ENCODE measurements at regions not wholly inside any gene's neighbourhood (a gene's known extent, or its start where the extent isn't known, plus 50 kb on each side); places are given as distances from the start of the nearest gene placed in this dataset.

DNA sequence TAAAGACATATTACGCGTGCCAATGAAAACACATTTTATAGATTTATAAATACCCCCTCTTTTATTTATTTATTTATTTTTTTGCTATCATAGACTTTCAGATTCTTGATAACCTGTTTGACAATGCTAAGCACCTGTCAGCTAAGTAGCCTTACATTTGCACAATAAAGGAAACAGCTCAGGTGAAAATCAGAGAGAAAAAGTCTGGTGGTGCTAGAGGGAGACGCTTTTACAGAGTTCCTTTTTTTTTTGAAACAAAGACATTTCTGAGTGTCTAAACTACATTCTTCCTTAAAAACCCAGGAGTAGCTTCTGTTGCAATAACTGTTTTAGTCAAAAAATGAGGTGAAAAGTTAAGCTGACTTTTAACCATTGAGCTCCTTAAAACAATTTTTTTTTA lies 1611.6 kb downstream of the NCAM2 start:
- no peak for TF ChIP-seq EZH2phosphoT487 (IDR thresholded peaks at IDR 0.05; ENCODE audit: low read depth)
- TF ChIP-seq, protein P1, sequence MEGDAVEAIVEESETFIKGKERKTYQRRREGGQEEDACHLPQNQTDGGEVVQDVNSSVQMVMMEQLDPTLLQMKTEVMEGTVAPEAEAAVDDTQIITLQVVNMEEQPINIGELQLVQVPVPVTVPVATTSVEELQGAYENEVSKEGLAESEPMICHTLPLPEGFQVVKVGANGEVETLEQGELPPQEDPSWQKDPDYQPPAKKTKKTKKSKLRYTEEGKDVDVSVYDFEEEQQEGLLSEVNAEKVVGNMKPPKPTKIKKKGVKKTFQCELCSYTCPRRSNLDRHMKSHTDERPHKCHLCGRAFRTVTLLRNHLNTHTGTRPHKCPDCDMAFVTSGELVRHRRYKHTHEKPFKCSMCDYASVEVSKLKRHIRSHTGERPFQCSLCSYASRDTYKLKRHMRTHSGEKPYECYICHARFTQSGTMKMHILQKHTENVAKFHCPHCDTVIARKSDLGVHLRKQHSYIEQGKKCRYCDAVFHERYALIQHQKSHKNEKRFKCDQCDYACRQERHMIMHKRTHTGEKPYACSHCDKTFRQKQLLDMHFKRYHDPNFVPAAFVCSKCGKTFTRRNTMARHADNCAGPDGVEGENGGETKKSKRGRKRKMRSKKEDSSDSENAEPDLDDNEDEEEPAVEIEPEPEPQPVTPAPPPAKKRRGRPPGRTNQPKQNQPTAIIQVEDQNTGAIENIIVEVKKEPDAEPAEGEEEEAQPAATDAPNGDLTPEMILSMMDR (IDR thresholded peaks at IDR 0.05; ENCODE audit: low read depth, low read length) = no peak

Data from OCI-LY3 (cell line).